H9 (cell line): ENCODE measurements at regions not wholly inside any gene's neighbourhood (a gene's known extent, or its start where the extent isn't known, plus 50 kb on each side); places are given as distances from the start of the nearest gene placed in this dataset.

ENCODE experiments used
- DNase-seq: peaks from one replicate; pipeline ENCODE4 v3.0.0-alpha.2; 2017
- H2AFZ ChIP-seq: one replicate; pipeline ENCODE4 v1.6.1; 2013; ENCODE audit warnings: mild to moderate bottlenecking, low read length, control low read depth, moderate library complexity
- H2AK5ac ChIP-seq: 2 replicates; pipeline ENCODE4 v1.6.1; 2013; ENCODE audit warnings: low read length, control low read depth, mixed read lengths; ENCODE audit not compliant: insufficient read length
- H2BK120ac ChIP-seq: one replicate; pipeline ENCODE4 v1.6.1; 2013; ENCODE audit warnings: low read depth, mild to moderate bottlenecking, low read length, control low read depth, inconsistent platforms; ENCODE audit not compliant: poor library complexity, severe bottlenecking
- H2BK12ac ChIP-seq: 2 replicates; pipeline ENCODE4 v1.6.1; 2013; ENCODE audit warnings: low read length, control low read depth, mixed read lengths, low read depth; ENCODE audit not compliant: insufficient read length
- H2BK15ac ChIP-seq: 2 replicates; pipeline ENCODE4 v1.6.1; 2013; ENCODE audit warnings: low read depth, low read length, control low read depth
- H2BK20ac ChIP-seq: one replicate; pipeline ENCODE4 v1.6.1; 2013; ENCODE audit warnings: low read depth, mild to moderate bottlenecking, low read length, control low read depth, inconsistent platforms; ENCODE audit not compliant: poor library complexity, severe bottlenecking
- H2BK5ac ChIP-seq: 2 replicates; pipeline ENCODE4 v1.6.1; 2013; ENCODE audit warnings: low read length, control low read depth, mixed read lengths; ENCODE audit not compliant: insufficient read length
- H3K14ac ChIP-seq: 2 replicates; pipeline ENCODE4 v1.6.1; 2013; ENCODE audit warnings: low read length, control low read depth; ENCODE audit not compliant: insufficient read depth
- H3K18ac ChIP-seq: 2 replicates; pipeline ENCODE4 v1.6.1; 2013; ENCODE audit warnings: low read depth, mild to moderate bottlenecking, mixed read lengths, low read length, control low read depth; ENCODE audit not compliant: insufficient read length
- H3K23ac ChIP-seq: 2 replicates; pipeline ENCODE4 v1.6.1; 2013; ENCODE audit warnings: low read length, control low read depth, mixed read lengths, low read depth; ENCODE audit not compliant: insufficient read length
- H3K23me2 ChIP-seq: 2 replicates; pipeline ENCODE4 v1.6.1; 2013; ENCODE audit warnings: low read depth, mild to moderate bottlenecking, mixed read lengths, low read length, control low read depth; ENCODE audit not compliant: insufficient read length, poor library complexity, severe bottlenecking
- H3K27ac ChIP-seq: 2 replicates; pipeline ENCODE4 v1.5.1; 2013; ENCODE audit warnings: low read length, control low read depth, mixed read lengths, low read depth; ENCODE audit not compliant: insufficient read length
- H3K27me3 ChIP-seq: 2 replicates; pipeline ENCODE4 v1.6.1; 2013; ENCODE audit warnings: low read length, control low read depth, inconsistent platforms; ENCODE audit not compliant: insufficient read depth
- H3K4ac ChIP-seq: 2 replicates; pipeline ENCODE4 v1.6.1; 2013; ENCODE audit warnings: low read depth, mild to moderate bottlenecking, control low read depth, inconsistent platforms, low read length, moderate library complexity
- H3K4me1 ChIP-seq: 2 replicates; pipeline ENCODE4 v1.6.1; 2013; ENCODE audit warnings: low read length, control low read depth, inconsistent platforms; ENCODE audit not compliant: insufficient read depth
- H3K4me2 ChIP-seq: 2 replicates; pipeline ENCODE4 v1.6.1; 2013; ENCODE audit warnings: low read length, control low read depth, mixed read lengths; ENCODE audit not compliant: insufficient read length, insufficient read depth
- H3K56ac ChIP-seq: 2 replicates; pipeline ENCODE4 v1.6.1; 2013; ENCODE audit warnings: low read depth, mild to moderate bottlenecking, mixed read lengths, low read length, control low read depth; ENCODE audit not compliant: insufficient read length
- H3K79me1 ChIP-seq: 2 replicates; pipeline ENCODE4 v1.6.1; 2013; ENCODE audit warnings: low read depth, mild to moderate bottlenecking, moderate library complexity, low read length, control low read depth, inconsistent platforms; ENCODE audit not compliant: insufficient read depth, poor library complexity, severe bottlenecking
- H3K79me2 ChIP-seq: 2 replicates; pipeline ENCODE4 v1.6.1; 2013; ENCODE audit warnings: low read length, control low read depth, inconsistent platforms; ENCODE audit not compliant: insufficient read depth
- H3K9ac ChIP-seq: 2 replicates; pipeline ENCODE4 v1.6.1; 2013; ENCODE audit warnings: low read length, control low read depth, mixed read lengths; ENCODE audit not compliant: insufficient read length; ENCODE audit errors: extremely low read depth
- H3K9me3 ChIP-seq: one replicate; pipeline ENCODE4 v1.6.1; 2013; ENCODE audit warnings: low read depth, low read length, inconsistent platforms; ENCODE audit not compliant: control insufficient read depth
- H3T11ph ChIP-seq: one replicate; pipeline ENCODE4 v1.6.1; 2013; ENCODE audit warnings: mild to moderate bottlenecking, low read length, control low read depth, inconsistent platforms
- H4K20me1 ChIP-seq: one replicate; pipeline ENCODE4 v1.6.1; 2013; ENCODE audit not compliant: control insufficient read depth, insufficient read length, insufficient read depth
- H4K5ac ChIP-seq: 2 replicates; pipeline ENCODE4 v1.6.1; 2013; ENCODE audit warnings: low read depth, mild to moderate bottlenecking, mixed read lengths, low read length, control low read depth; ENCODE audit not compliant: insufficient read length
- H4K8ac ChIP-seq: replicated peaks from 2 replicates; pipeline ENCODE4 v1.6.1; 2013; ENCODE audit warnings: low read length, control low read depth, mixed read lengths, low read depth; ENCODE audit not compliant: insufficient read length
- H4K91ac ChIP-seq: 2 replicates; pipeline ENCODE4 v1.6.1; 2013; ENCODE audit warnings: low read depth, mild to moderate bottlenecking, moderate library complexity, mixed read lengths, low read length, control low read depth; ENCODE audit not compliant: insufficient read length
- H3K27ac Mint-ChIP-seq, 3 experiments: 2 replicates in 2 of 3; 3 replicates in 1 of 3; pipeline ENCODE4 v1.8.0; 2020 to 2021; ENCODE audit warnings: mixed read lengths in 3 of 3, mild to moderate bottlenecking in 1 of 3, moderate library complexity in 1 of 3
- H3K27me3 Mint-ChIP-seq: 2 replicates; pipeline ENCODE4 v1.8.0; 2021; ENCODE audit warnings: low read depth, mild to moderate bottlenecking, moderate library complexity, mixed read lengths
- H3K36me3 Mint-ChIP-seq, 3 experiments: 2 replicates in 2 of 3; 3 replicates in 1 of 3; pipeline ENCODE4 v1.8.0; 2020 to 2021; ENCODE audit warnings: low read depth in 3 of 3, mixed read lengths in 3 of 3; ENCODE audit not compliant: insufficient read depth in 1 of 3
- H3K4me1 Mint-ChIP-seq, 2 experiments: 2 replicates each; pipeline ENCODE4 v1.8.0; 2020; ENCODE audit warnings: mixed read lengths in 2 of 2
- H3K4me3 Mint-ChIP-seq, 2 experiments: 2 replicates in 1 of 2; 3 replicates in 1 of 2; pipeline ENCODE4 v1.8.0; 2020 to 2021; ENCODE audit warnings: mild to moderate bottlenecking in 2 of 2, mixed read lengths in 2 of 2, moderate library complexity in 1 of 2
- H3K9me3 Mint-ChIP-seq, 2 experiments: 2 replicates in 1 of 2; 3 replicates in 1 of 2; pipeline ENCODE4 v1.8.0; 2020; ENCODE audit warnings: mild to moderate bottlenecking in 2 of 2, mixed read lengths in 2 of 2, moderate library complexity in 1 of 2
- whole genome bisulfite sequencing: extraction: QIAGEN DNeasy Blood & Tissue Kit; methylation state at CpG from one replicate; pipeline ENCODE4 v1.1.7; 2013; ENCODE audit warnings: missing lambda C conversion rate, low lambda C conversion rate, mixed read lengths; ENCODE audit not compliant: insufficient read length; ENCODE audit errors: extremely low coverage; 5-methylcytosine and 5-hydroxymethylcytosine counted together
- TF ChIP-seq, protein P1 (sequence below): fragments of 200-600 bp; sonication (generic); conservative IDR thresholded peaks from 3 replicates; pipeline ENCODE4 v1.8.0; 2021; ENCODE audit warnings: antibody characterized with exemption, mild to moderate bottlenecking

- no CpG with 5 or more reads among the region's 1 CpG for WGBS
Observed at GRCh38 chr6:78484198-78485064, 382.9 kb upstream of the IRAK1BP1 start.

More at GRCh38 chr6:78484198-78485064, 382.9 kb upstream of the IRAK1BP1 start:
- H3T11ph ChIP-seq = no peak overlapping the region
- H3K14ac ChIP-seq = no peak overlapping the region
- H3K79me1 ChIP-seq = no peaks in the 10 kb centered on the region
- Mint-ChIP-seq H3K9me3 (no peaks in the 10 kb centered on the region), H3K27ac (no peak overlapping the region), H3K4me3 (no peak overlapping the region), H3K27me3 (no peaks in the 10 kb centered on the region), H3K4me1 (peaks cover 2% of the 10 kb centered on the region in 2 experiments; a peak in 3 of 4 replicates), H3K36me3 (no peaks in the 10 kb centered on the region)
- no peak overlapping the region for H3K4me2 ChIP-seq
- no peak overlapping the region for H4K5ac ChIP-seq
- no peaks in the 10 kb centered on the region for H4K20me1 ChIP-seq
- H2BK20ac ChIP-seq = no peak overlapping the region
- H2AK5ac ChIP-seq = no peak overlapping the region
- H2BK120ac ChIP-seq = no peak overlapping the region
- no peak overlapping the region for H3K56ac ChIP-seq
- no peaks in the 10 kb centered on the region for H3K4me1 ChIP-seq
- H3K9ac ChIP-seq = no peak overlapping the region
- H4K8ac ChIP-seq = no peak overlapping the region
- H3K18ac ChIP-seq = no peak overlapping the region
- no peak overlapping the region for H4K91ac ChIP-seq
- H3K9me3 ChIP-seq = no peaks in the 10 kb centered on the region
- DNase-seq = no peak
- TF ChIP-seq, protein P1, sequence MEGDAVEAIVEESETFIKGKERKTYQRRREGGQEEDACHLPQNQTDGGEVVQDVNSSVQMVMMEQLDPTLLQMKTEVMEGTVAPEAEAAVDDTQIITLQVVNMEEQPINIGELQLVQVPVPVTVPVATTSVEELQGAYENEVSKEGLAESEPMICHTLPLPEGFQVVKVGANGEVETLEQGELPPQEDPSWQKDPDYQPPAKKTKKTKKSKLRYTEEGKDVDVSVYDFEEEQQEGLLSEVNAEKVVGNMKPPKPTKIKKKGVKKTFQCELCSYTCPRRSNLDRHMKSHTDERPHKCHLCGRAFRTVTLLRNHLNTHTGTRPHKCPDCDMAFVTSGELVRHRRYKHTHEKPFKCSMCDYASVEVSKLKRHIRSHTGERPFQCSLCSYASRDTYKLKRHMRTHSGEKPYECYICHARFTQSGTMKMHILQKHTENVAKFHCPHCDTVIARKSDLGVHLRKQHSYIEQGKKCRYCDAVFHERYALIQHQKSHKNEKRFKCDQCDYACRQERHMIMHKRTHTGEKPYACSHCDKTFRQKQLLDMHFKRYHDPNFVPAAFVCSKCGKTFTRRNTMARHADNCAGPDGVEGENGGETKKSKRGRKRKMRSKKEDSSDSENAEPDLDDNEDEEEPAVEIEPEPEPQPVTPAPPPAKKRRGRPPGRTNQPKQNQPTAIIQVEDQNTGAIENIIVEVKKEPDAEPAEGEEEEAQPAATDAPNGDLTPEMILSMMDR = no peak
- no peak overlapping the region for H3K4ac ChIP-seq
- no peak overlapping the region for H2BK5ac ChIP-seq
- H3K79me2 ChIP-seq = no peaks in the 10 kb centered on the region
- H2BK15ac ChIP-seq = no peak overlapping the region
- H3K23me2 ChIP-seq = no peaks in the 10 kb centered on the region
- H2BK12ac ChIP-seq = no peak overlapping the region
- no peak overlapping the region for H3K27ac ChIP-seq
- no peaks in the 10 kb centered on the region for H3K27me3 ChIP-seq
- no peak overlapping the region for H2AFZ ChIP-seq
- no peak overlapping the region for H3K23ac ChIP-seq
